Stomach (tissue), 4 donors: ENCODE measurements at regions not wholly inside any gene's neighbourhood (a gene's known extent, or its start where the extent isn't known, plus 50 kb on each side); places are given as distances from the start of the nearest gene placed in this dataset.

Source experiments
- CTCF ChIP-seq, 7 experiments: fragments of 450-650 bp in 4 of 7; fragments of 200-600 bp in 3 of 7; sonication (generic) in 3 of 7; IDR thresholded peaks; one replicate each; pipeline ENCODE4 v1.5.1; 2016 to 2019; ENCODE audit warnings: antibody characterized with exemption in 7 of 7, control low read depth in 2 of 7, mild to moderate bottlenecking in 1 of 7
- POLR2A ChIP-seq, 4 donors: fragments of 450-650 bp; IDR thresholded peaks; one replicate each; pipeline ENCODE4 v1.6.1; 2016; ENCODE audit warnings: antibody characterized with exemption in 4 of 4, control low read depth in 2 of 4, mild to moderate bottlenecking in 1 of 4, moderate library complexity in 1 of 4

- TF ChIP-seq CTCF (IDR thresholded peaks at IDR 0.05), result no peak
- no peak for TF ChIP-seq POLR2A (IDR thresholded peaks at IDR 0.05)
Observed at GRCh38 chr1:219380463-219380862, 206.8 kb downstream of the LYPLAL1 start.
